Activated CD4-positive, CD25-positive, alpha-beta regulatory T cell treated with anti-CD3 and anti-CD28 coated beads, Interleukin-2, amount 50 U/mL, for 24 hours (primary cell): ENCODE measurements at regions not wholly inside any gene's neighbourhood (a gene's known extent, or its start where the extent isn't known, plus 50 kb on each side); places are given as distances from the start of the nearest gene placed in this dataset.
A peak's percentile ranks its signal among the peaks of the same experiment; 100 is the strongest.
"Not testable (repeated sequence)": the region's sequence is repeated elsewhere in the genome, so short reads cannot be mapped to it uniquely, and the experiment has no call there.

Experiments used
- ATAC-seq, 2 donors: fragments of 150-1000 bp; cut with Tn5 transposase; one replicate each; pipeline ENCODE4 v1.10.0; 2021; ENCODE audit warnings: mild to moderate bottlenecking in 1 of 2, moderate library complexity in 1 of 2

- ATAC-seq, result no peak
These were observed 52.8 kb upstream of the ADGRE5 start for GRCh38 chr19:14328406-14328805.

DNA sequence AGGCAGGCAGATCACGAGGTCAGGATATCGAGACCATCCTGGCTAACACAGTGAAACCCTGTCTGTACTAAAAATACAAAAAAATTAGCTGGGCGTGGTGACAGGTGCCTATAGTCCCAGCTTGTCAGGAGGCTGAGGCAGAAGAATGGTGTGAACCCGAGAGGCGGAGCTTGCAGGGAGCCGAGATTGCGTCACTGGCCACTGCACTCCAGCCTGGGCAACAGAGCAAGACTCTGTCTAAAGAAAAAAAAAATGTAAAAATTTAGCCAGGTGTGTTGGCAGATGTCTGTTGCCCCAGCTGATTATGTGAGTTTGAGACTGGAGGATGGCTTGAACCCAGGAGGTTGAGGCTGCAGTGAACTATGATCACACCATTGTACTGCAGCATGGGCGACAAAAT is 54.2 kb upstream of the ADGRE5 start:
- ATAC-seq, result not testable (repeated sequence)

DNA sequence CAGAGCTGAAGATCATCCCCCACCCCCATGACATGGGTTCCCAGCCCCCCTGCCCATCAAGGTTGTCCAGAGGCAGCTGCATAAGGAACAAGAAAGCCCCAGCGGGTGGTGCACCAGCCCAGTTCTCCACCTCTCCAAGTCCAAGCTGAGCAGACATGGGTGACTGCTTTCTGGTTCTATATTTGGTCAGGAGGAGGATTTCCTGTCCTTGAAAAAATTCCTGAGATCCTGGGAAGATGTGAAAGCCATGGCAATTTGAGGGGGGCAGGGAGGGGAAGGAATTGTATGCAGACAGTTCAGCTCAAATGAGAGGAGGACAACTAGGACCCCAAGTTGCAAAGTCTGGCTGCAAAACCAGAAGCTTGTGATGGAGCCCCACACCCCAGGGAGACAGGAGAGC is 55.4 kb upstream of the ADGRE5 start:
- ATAC-seq, result no peak

DNA sequence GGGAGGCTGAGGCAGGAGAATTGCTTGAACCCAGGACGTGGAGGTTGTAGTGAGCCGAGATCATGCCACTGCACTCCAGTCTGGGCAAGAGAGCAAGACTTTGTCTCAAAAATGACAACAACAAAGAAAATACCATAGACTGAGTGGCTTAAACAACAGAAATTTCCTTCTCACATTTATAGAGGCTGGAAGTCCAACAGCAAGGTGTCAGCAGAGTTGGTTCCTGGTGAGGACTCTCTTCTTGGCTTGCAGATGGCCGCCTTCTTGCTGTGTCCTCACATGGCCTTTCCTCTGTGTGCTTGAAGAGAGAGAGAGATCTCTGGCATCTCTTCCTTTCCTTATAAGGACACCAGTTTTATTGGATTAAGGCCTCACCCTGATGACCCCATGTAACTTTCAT is 56.1 kb upstream of the ADGRE5 start:
- no peak for ATAC-seq

DNA sequence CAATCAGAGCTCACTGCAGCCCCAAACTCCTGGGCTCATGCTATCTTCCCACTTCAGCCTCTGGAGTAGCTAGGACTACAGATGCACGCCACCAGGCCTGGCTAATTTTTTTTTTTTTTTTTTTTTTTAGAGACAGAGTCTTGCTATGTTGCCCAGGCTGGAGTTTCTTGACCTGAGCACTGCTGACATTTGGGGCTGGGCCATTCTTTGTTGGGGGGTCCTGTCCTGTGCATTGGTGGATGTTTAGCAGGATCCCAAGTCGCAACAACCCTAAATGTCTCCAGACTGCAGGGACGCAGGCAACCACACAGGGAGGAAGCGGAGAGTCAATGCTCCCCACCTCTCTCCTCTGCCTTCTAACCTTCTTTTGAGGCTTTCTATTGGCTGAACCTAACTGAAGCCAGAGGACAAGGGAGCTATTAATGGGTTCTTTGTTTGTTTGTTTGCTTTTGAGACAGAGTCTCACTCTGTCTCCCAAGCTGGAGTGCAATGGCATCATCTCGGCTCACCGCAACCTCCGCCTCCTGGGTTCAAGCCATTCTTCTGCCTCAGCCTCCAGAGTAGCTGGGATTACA is 58.3 kb upstream of the ADGRE5 start:
- ATAC-seq, result no peak

GRCh38 chr19:14320253-14320652 is 61.0 kb upstream of the ADGRE5 start:
- no peak for ATAC-seq

DNA sequence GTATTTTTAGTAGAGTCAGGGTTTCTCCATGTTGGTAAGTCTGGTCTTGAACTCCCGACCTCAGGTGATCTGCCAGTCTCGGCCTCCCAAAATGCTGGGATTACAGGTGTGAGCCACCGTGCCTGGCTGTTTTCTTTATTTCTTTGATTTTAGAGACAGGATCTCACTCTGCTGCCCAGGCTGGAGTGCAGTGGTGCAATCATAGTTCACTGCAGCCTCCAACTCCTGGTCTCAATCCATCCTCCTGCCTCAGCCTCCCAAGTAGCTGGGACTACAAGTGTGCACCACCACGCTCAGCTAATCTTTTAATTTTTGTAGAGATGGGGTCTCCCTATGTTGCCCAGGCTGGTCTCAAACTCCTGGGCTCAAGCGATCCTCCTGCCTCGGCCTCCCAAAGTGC is 61.5 kb upstream of the ADGRE5 start:
- ATAC-seq, result not testable (repeated sequence)

- ATAC-seq, result no peak
These were observed 62.4 kb upstream of the ADGRE5 start for GRCh38 chr19:14318873-14319272.

DNA sequence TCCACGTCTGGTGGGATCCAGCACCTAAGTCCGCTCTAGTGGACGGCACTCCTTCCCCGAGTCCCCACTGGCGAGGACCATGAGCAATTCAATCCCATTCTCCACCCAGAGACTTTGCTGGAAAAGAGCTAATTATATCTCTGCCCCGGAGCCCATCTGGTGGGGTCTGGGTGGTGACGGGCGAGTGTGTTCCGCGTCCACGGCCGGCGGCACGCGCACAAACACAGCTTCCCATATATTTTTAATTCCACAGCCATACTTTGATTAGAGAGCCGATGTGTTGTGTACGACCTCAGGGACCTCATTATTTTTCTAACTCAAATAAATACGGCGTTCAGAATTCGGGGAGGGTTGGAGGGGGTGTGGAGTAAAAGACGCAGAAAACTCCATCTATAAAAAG is 64.1 kb upstream of the ADGRE5 start:
- no peak for ATAC-seq

DNA sequence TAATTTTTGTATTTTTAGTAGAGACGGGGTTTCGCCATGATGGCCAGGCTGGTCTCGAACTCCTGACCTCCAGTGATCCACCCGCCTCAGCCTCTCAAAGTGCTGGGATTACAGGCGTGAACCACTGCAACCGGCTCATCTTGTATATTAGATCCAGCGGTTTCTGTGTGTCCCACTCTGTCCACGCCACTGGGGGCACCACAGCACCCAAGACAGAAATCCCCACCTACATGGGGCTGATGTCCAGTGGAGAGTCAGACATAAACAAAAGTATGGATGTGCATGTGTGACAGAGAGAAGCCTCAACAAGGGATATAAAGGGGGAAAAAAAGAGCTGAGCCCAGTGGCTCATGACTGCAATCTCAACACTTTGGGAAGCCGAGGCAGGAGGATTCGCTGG is 65.8 kb upstream of the ADGRE5 start:
- ATAC-seq, result no peak

DNA sequence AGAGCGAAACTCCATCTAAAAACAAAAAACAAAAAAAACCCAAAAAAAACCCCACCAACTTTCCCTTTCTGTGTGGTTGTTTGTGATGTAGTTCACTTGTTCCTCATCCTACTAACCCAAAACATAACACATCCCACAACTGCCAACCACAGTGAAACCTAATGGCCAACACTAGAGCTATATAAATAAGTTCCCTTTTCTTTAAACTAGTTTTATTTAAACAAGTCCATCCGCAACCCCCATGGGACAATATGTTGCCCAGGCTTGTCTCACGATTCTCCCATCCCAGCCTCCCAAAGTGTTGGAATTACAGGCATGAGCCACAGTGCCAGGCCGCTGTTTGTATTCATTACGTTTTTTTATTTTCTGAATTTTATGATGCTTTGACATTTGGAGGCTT is 71.2 kb upstream of the ADGRE5 start:
- no peak for ATAC-seq

GRCh38 chr19:14305706-14306105 is 75.5 kb upstream of the ADGRE5 start:
- no peak for ATAC-seq

DNA sequence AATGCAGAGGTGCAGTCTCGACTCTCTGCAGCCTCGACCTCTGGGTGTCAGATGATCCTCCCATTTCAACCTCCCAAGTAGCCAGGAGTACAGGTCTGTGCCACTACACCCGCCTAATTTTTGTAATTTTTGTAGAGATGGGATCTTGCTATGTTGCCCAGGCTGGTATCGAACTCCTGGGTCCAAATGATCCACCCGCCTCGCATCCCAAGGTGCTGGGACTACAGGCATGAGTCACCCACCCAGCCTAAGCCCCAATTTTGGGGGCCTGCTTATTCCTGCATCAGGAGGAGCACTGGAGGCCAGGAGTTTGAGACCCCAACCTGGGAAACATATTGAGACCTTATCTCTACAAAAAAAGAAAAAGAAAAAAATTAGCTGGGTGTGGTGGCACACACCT is 80.1 kb upstream of the ADGRE5 start:
- no peak for ATAC-seq

DNA sequence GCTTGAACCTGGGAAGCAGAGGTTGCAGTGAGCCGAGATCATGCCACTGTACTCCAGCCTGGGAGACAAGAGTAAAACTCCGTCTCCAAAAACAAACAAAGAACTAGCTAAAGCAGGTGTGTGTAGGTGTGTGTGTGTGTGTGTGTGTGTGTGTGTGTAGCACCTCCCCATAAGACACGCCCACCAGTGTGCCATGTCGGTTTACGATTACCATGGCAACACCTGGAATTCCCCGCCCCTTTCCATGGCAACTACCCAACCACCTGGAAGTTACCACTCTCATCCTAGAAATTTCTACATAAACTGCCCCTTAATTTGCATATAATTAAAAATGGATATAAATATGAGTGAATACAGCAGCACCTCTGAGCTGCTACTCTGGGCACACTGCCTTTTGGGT is 80.9 kb upstream of the ADGRE5 start:
- no peak for ATAC-seq

- ATAC-seq, result not testable (repeated sequence)
These were observed 81.9 kb upstream of the ADGRE5 start for GRCh38 chr19:14299224-14299827.

DNA sequence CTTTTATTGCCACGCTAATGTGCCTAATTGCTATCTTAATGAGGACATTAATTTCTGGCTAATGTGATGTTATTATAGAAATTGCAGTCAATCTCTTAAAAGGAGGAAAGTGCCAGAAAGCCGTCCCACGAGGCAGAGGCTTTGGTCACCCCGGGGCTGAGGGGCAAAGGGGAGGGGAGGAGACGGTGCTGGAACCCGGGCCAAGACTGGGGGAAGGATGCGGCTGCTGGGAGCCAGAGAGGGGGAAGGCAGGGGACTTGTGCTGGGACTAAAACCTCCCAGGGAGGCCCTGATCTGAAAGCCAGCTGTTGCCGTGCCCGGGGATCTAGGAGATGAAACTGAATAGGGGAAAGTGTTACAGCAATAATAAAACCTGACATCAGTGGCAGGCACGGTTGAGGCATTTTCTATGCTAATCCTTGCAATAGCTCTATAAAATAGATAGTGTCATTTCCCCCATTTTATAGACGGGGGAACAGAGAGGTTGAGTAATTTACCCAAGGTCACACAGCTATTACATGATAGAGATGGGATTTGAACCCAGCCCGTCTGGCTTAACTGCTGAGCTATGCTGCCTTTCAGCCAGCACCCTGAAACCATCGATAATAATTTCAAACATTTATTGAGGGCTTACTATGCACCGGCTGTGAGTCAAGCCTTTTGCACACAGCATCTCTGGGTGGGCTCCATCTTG is 83.2 kb upstream of the ADGRE5 start:
- not testable (repeated sequence) for ATAC-seq

GRCh38 chr19:14294974-14295373 is 86.3 kb upstream of the ADGRE5 start:
- peak in 1 of 2 donors; percentile 59 for ATAC-seq

GRCh38 chr19:14293816-14294170 is 87.5 kb upstream of the ADGRE5 start:
- not testable (repeated sequence) for ATAC-seq

DNA sequence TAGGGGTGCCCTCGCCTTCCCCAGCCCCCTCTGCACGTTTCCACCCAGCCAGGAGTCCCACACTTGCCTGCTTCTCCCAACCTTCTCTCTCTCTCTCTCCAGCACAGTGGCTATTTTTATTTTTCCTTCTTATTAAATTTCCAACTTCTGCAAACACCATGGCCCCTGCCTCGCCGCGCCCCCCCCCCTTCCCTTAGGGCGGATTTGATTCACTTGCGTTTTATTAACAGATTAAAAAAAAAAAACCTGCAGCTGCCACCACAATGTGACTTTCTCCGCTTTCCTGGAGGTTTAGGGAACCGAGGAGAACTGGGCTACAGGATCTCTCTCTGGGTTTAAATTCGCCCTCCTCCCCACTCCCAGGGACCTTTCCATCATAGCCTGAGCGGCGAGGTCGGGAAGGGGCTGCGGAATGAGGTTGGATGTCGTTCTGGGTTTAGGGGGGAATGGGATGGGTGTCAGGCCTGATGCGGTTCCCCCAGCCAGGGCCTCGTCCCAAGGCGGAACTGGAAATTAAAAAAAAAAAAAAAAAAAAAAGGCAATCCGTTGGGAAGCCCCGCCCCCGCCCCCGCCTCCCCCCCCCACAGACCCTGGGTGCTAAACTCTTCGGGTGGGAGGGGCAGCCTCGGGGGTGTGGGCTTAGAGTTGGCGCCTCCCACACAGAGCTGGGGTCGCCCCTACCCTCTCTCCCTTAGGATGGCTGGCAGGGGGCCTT is 87.3 kb upstream of the ADGRL1 start:
- not testable (repeated sequence) for ATAC-seq

- ATAC-seq, result not testable (repeated sequence)
These were observed 83.8 kb upstream of the ADGRL1 start for GRCh38 chr19:14289810-14290209.

GRCh38 chr19:14287837-14288236 is 81.9 kb upstream of the ADGRL1 start:
- ATAC-seq, result not testable (repeated sequence)

- not testable (repeated sequence) for ATAC-seq
These were observed 80.6 kb upstream of the ADGRL1 start for GRCh38 chr19:14286594-14286993.

GRCh38 chr19:14285726-14286125 is 79.8 kb upstream of the ADGRL1 start:
- ATAC-seq, result not testable (repeated sequence)
